RWPE2 (cell line): ENCODE measurements at regions not wholly inside any gene's neighbourhood (a gene's known extent, or its start where the extent isn't known, plus 50 kb on each side); places are given as distances from the start of the nearest gene placed in this dataset.

Source experiments
- ATAC-seq: fragments of 200-7000 bp; cut with Tn5 transposase; 3 replicates; pipeline ENCODE4 v1.9.1; 2021; ENCODE audit warnings: low read depth
- DNase-seq: peaks from one replicate; pipeline ENCODE4 v3.0.0-alpha.2; 2020; ENCODE audit warnings: low spot score
- H3K27ac ChIP-seq: fragments of 450-650 bp; 2 replicates; pipeline ENCODE4 v1.5.1; 2017; ENCODE audit warnings: mild to moderate bottlenecking; ENCODE audit not compliant: poor library complexity, severe bottlenecking
- H3K27me3 ChIP-seq: fragments of 250-450 bp; sonication (Bioruptor Pico); 2 replicates; pipeline ENCODE4 v1.5.1; 2021; ENCODE audit warnings: mild to moderate bottlenecking, moderate library complexity; ENCODE audit not compliant: insufficient read depth, poor library complexity, severe bottlenecking
- H3K36me3 ChIP-seq: fragments of 250-450 bp; sonication (Bioruptor Pico); 2 replicates; pipeline ENCODE4 v1.5.1; 2020; ENCODE audit warnings: low read depth, mild to moderate bottlenecking, moderate library complexity
- H3K4me1 ChIP-seq: fragments of 250-450 bp; sonication (Bioruptor Pico); 2 replicates; pipeline ENCODE4 v1.5.1; 2021; ENCODE audit warnings: mild to moderate bottlenecking, moderate library complexity; ENCODE audit not compliant: insufficient read depth, poor library complexity, severe bottlenecking
- H3K4me3 ChIP-seq: fragments of 250-450 bp; sonication (Bioruptor Pico); 2 replicates; pipeline ENCODE4 v1.5.1; 2021; ENCODE audit warnings: mild to moderate bottlenecking, moderate library complexity; ENCODE audit not compliant: severe bottlenecking
- H3K9me3 ChIP-seq: fragments of 250-450 bp; sonication (Bioruptor Pico); 2 replicates; pipeline ENCODE4 v1.5.1; 2021; ENCODE audit warnings: mild to moderate bottlenecking, moderate library complexity; ENCODE audit not compliant: severe bottlenecking
- CTCF ChIP-seq: fragments of 450-650 bp; IDR thresholded peaks from one replicate; pipeline ENCODE4 v1.5.1; 2017; ENCODE audit warnings: mild to moderate bottlenecking, moderate library complexity; ENCODE audit not compliant: poor library complexity, severe bottlenecking

DNA sequence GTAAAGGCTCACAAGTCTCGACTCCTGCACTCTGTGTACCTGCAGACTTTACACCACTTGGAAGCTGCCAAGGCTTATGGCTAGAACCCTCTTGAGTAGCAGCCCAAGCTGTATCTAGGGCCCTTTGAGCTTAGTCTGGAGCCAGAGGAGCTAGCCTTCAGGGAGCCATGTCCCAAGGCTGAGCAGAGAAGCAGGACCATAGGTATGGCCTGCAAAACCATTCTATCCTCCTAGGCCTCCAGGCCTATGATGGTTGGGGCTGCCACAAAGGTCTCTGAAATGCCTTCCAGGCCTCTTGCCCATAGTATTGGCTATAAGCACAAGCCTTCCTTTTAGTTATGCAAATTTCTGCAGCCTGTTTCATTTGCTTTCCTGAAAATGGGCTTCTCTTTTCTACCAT, 380.7 kb upstream of the CPXCR1 start:
- H3K27me3 ChIP-seq = no peaks in the 10 kb centered on the region
- TF ChIP-seq CTCF = no peak
- DNase-seq (no peak), ATAC-seq (no peak)
- no peak overlapping the region for H3K4me3 ChIP-seq
- no peak overlapping the region for H3K27ac ChIP-seq
- no peaks in the 10 kb centered on the region for H3K4me1 ChIP-seq
- H3K36me3 ChIP-seq = no peaks in the 10 kb centered on the region
- H3K9me3 ChIP-seq = no peaks in the 10 kb centered on the region

DNA sequence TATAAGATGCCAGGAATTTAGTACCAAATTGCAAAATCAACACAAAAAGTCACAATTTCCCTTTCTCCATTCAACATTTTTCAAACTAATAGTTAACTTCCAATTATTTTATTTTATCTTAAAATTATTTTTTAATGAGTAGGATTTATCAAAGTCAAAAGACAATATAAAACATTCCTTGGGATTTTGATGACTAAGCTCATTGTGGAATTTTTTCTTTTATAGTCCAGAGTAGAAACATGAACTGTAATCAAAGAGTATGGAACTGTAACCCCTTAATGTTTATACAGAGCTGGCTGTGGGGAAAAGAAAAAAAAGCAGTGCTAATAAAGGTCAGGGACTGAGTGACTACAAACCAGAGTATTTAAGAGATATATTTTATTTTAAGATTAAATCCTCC, 368.6 kb upstream of the CPXCR1 start:
- H3K27me3 ChIP-seq = no peaks in the 10 kb centered on the region
- DNase-seq (no peak), ATAC-seq (no peak)
- no peaks in the 10 kb centered on the region for H3K9me3 ChIP-seq
- H3K36me3 ChIP-seq = no peaks in the 10 kb centered on the region
- H3K4me3 ChIP-seq = no peak overlapping the region
- H3K4me1 ChIP-seq = no peaks in the 10 kb centered on the region
- no peak for TF ChIP-seq CTCF
- no peak overlapping the region for H3K27ac ChIP-seq

DNA sequence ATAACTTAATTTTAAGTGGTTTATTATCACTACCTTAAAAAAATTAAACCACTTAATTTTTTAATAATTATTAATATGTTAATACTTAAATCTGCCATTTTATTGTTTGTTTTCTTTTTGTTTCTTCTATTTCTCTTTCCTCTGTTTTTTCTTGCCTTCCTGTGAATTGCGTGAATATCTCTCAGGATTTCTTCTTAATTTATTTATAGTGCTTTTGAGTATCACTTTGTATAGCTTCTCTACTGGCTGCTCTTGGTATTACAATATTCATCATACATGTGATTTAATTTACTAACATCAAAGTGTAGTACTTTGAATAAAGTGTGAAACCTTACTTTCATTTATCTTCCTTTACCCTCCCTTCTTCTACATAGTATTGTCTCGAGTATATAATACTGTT, 349.5 kb upstream of the CPXCR1 start:
- Histone ChIP-seq H3K4me1 (no peaks in the 10 kb centered on the region), H3K9me3 (no peaks in the 10 kb centered on the region), H3K4me3 (no peak overlapping the region), H3K27ac (no peak overlapping the region), H3K27me3 (no peaks in the 10 kb centered on the region), H3K36me3 (no peaks in the 10 kb centered on the region)
- ATAC-seq (no peak), DNase-seq (no peak)
- no peak for TF ChIP-seq CTCF

GRCh38 chrX:88416002-88416401, 331.0 kb upstream of the CPXCR1 start:
- no peaks in the 10 kb centered on the region for H3K27me3 ChIP-seq
- DNase-seq (no peak), ATAC-seq (no peak)
- TF ChIP-seq CTCF = no peak
- no peak overlapping the region for H3K27ac ChIP-seq
- no peaks in the 10 kb centered on the region for H3K36me3 ChIP-seq
- no peaks in the 10 kb centered on the region for H3K9me3 ChIP-seq
- H3K4me3 ChIP-seq = no peak overlapping the region
- H3K4me1 ChIP-seq = no peaks in the 10 kb centered on the region

GRCh38 chrX:88416965-88417364, 330.1 kb upstream of the CPXCR1 start:
- H3K36me3 ChIP-seq = no peaks in the 10 kb centered on the region
- H3K27ac ChIP-seq = no peak overlapping the region
- H3K27me3 ChIP-seq = no peaks in the 10 kb centered on the region
- H3K4me3 ChIP-seq = no peak overlapping the region
- TF ChIP-seq CTCF = no peak
- no peaks in the 10 kb centered on the region for H3K4me1 ChIP-seq
- no peaks in the 10 kb centered on the region for H3K9me3 ChIP-seq
- no peak for DNase-seq
- ATAC-seq = no peak
